NCI-H446 treated with DMSO at 0.1 percent for 48 hours (cell line): ENCODE measurements at regions not wholly inside any gene's neighbourhood (a gene's known extent, or its start where the extent isn't known, plus 50 kb on each side); places are given as distances from the start of the nearest gene placed in this dataset.
"Not testable (repeated sequence)": the region's sequence is repeated elsewhere in the genome, so short reads cannot be mapped to it uniquely, and the experiment has no call there.

ENCODE experiments used
- DNase-seq: peaks from one replicate; lab custom pipeline; 2025; lab: John Stamatoyannopoulos, UW

- DNase-seq, result no peak
Measured at GRCh38 chr2:81061016-81061415, 756.5 kb upstream of the LRRTM1 start.

GRCh38 chr2:81050580-81051095 lies 746.1 kb upstream of the LRRTM1 start:
- DNase-seq, result no peak

- DNase-seq, result no peak
Measured at GRCh38 chr2:81043681-81044080, 739.1 kb upstream of the LRRTM1 start.

GRCh38 chr2:81007104-81007503 lies 702.6 kb upstream of the LRRTM1 start:
- DNase-seq, result no peak

GRCh38 chr2:81002906-81003305 lies 698.4 kb upstream of the LRRTM1 start:
- DNase-seq, result no peak

- no peak for DNase-seq
Measured at GRCh38 chr2:80987466-80987865, 682.9 kb upstream of the LRRTM1 start.

- no peak for DNase-seq
Measured at GRCh38 chr2:80969900-80970299, 665.3 kb upstream of the LRRTM1 start.

GRCh38 chr2:80968450-80968849 lies 663.9 kb upstream of the LRRTM1 start:
- DNase-seq, result no peak

GRCh38 chr2:80947601-80948130 lies 643.1 kb upstream of the LRRTM1 start:
- DNase-seq, result no peak

- no peak for DNase-seq
Measured at GRCh38 chr2:80943487-80943886, 638.9 kb upstream of the LRRTM1 start.

- DNase-seq, result no peak
Measured at GRCh38 chr2:80942766-80943165, 638.2 kb upstream of the LRRTM1 start.

- no peak for DNase-seq
Measured at GRCh38 chr2:80938463-80938862, 633.9 kb upstream of the LRRTM1 start.

GRCh38 chr2:80931820-80932219 lies 627.3 kb upstream of the LRRTM1 start:
- DNase-seq, result not testable (repeated sequence)

GRCh38 chr2:80930777-80931176 lies 626.2 kb upstream of the LRRTM1 start:
- no peak for DNase-seq

GRCh38 chr2:80926168-80926567 lies 621.6 kb upstream of the LRRTM1 start:
- DNase-seq, result no peak

GRCh38 chr2:80896576-80896975 lies 592.0 kb upstream of the LRRTM1 start:
- no peak for DNase-seq

- no peak for DNase-seq
Measured at GRCh38 chr2:80894486-80894885, 589.9 kb upstream of the LRRTM1 start.

GRCh38 chr2:80893711-80894110 lies 589.2 kb upstream of the LRRTM1 start:
- no peak for DNase-seq

- no peak for DNase-seq
Measured at GRCh38 chr2:80889009-80889408, 584.5 kb upstream of the LRRTM1 start.

GRCh38 chr2:80887841-80888378 lies 583.4 kb upstream of the LRRTM1 start:
- DNase-seq, result no peak

GRCh38 chr2:80874374-80874773 lies 569.8 kb upstream of the LRRTM1 start:
- DNase-seq, result no peak

GRCh38 chr2:80869858-80870438 lies 565.4 kb upstream of the LRRTM1 start:
- DNase-seq, result no peak

GRCh38 chr2:80863147-80863714 lies 558.7 kb upstream of the LRRTM1 start:
- DNase-seq, result no peak

- no peak for DNase-seq
Measured at GRCh38 chr2:80858965-80859364, 554.4 kb upstream of the LRRTM1 start.
